ENCODE measurements at regions not wholly inside any gene's neighbourhood (a gene's known extent, or its start where the extent isn't known, plus 50 kb on each side); places are given as distances from the start of the nearest gene placed in this dataset.

DNA sequence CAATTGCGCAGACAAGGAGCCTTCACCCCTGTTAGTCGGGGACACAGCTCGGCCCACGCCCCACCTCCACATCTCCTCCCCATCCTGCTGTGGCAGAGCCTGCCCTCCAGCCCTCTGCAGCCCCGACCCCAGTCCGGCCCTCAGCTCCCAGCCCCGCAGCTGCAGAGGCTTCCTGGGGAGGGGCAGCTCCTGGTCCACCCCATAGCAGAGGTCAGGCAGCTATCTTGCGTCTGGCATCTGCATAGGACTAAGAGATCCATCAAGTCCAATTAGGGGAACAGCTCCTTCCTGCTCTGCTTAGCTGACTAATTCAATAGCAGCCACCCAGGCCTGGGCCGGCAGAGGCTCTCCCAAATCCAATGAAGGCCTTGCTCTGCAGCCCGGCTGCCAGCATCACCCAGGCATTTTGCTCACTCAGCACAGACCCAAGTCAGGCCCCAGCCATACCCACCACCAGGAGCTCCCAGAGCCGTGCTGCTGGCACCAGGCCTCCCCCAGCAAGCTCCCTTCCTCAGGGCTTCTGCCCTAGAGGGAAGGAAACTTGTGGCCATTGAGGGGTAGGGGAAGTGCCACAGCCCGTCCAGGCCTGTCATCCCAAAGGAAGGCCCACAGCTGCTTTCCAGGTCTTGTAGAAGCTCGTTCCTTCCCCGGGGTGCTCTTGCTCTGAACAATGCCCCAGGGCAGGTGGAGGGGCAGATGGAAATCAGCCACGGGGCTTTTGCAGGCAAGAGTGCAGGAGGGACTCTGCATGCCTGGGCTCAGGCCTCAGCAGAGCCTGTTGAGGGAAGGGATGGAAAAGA, 106.2 kb upstream of the RET start:
- DNase-seq (peak in 1 of 3 donors; percentile 10), ATAC-seq (ENCODE audit: insufficient read depth, low FRiP score) (no peak)
- WGBS, 2 donors = 66 to 74% methylated on average over 14 to 15 of the region's 15 CpGs
- H3K27ac ChIP-seq (ENCODE audit: low read depth in 1 of 2, low read length in 1 of 2) = no peak overlapping the region
- H3K27me3 ChIP-seq (ENCODE audit: control insufficient read depth in 3 of 3, insufficient read depth in 3 of 3, low read length in 2 of 3) = no peaks in the 10 kb centered on the region
- TF ChIP-seq, protein P1, sequence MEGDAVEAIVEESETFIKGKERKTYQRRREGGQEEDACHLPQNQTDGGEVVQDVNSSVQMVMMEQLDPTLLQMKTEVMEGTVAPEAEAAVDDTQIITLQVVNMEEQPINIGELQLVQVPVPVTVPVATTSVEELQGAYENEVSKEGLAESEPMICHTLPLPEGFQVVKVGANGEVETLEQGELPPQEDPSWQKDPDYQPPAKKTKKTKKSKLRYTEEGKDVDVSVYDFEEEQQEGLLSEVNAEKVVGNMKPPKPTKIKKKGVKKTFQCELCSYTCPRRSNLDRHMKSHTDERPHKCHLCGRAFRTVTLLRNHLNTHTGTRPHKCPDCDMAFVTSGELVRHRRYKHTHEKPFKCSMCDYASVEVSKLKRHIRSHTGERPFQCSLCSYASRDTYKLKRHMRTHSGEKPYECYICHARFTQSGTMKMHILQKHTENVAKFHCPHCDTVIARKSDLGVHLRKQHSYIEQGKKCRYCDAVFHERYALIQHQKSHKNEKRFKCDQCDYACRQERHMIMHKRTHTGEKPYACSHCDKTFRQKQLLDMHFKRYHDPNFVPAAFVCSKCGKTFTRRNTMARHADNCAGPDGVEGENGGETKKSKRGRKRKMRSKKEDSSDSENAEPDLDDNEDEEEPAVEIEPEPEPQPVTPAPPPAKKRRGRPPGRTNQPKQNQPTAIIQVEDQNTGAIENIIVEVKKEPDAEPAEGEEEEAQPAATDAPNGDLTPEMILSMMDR (IDR thresholded peaks at IDR 0.05; ENCODE audit: control extremely low read depth, extremely low read depth) = no peak
- no peaks in the 10 kb centered on the region for H3K36me3 ChIP-seq (ENCODE audit: control insufficient read depth in 4 of 4, insufficient read depth in 4 of 4, low read length in 4 of 4)
- H3K9ac ChIP-seq (ENCODE audit: insufficient read depth in 1 of 2, low read length in 2 of 2) = no peak overlapping the region
- H3K9me3 ChIP-seq (ENCODE audit: control insufficient read depth in 4 of 4, insufficient read depth in 3 of 4, low read length in 3 of 4) = no peaks in the 10 kb centered on the region
- H3K4me3 ChIP-seq = no peak overlapping the region
- H3K4me1 ChIP-seq (ENCODE audit: control insufficient read depth in 5 of 5, insufficient read depth in 5 of 5, low read length in 5 of 5) = peaks cover 0 to 4% (median 0%) of the 10 kb centered on the region in 5 donors

DNA sequence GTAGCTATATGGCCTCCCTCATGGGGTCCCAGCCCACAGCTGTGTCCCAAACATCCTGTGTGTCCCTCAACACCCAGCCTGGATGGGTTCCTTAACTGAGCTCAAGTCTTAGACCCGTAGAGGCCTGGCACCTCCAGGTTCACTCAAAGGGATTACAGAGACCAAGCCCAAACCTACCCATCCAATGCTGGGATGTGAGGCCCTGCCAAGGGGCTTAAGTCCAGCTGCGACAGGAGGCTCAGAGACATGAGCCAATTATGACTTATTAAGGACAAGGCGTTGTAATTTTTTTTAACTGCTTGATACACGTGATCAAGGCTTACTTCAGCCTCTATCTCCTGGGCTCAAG, 105.6 kb upstream of the RET start:
- WGBS, 2 donors = 74 to 78% methylated on average over 4 of the region's 4 CpGs
- no peak overlapping the region for H3K4me3 ChIP-seq
- peaks cover 0 to 4% (median 0%) of the 10 kb centered on the region in 5 donors for H3K4me1 ChIP-seq (ENCODE audit: control insufficient read depth in 5 of 5, insufficient read depth in 5 of 5, low read length in 5 of 5)
- no peak overlapping the region for H3K27ac ChIP-seq (ENCODE audit: low read depth in 1 of 2, low read length in 1 of 2)
- TF ChIP-seq, protein P1 (IDR thresholded peaks at IDR 0.05; ENCODE audit: control extremely low read depth, extremely low read depth) = no peak
- no peaks in the 10 kb centered on the region for H3K36me3 ChIP-seq (ENCODE audit: control insufficient read depth in 4 of 4, insufficient read depth in 4 of 4, low read length in 4 of 4)
- ATAC-seq (ENCODE audit: insufficient read depth, low FRiP score) (no peak), DNase-seq (no peak)
- H3K27me3 ChIP-seq (ENCODE audit: control insufficient read depth in 3 of 3, insufficient read depth in 3 of 3, low read length in 2 of 3) = no peaks in the 10 kb centered on the region
- no peaks in the 10 kb centered on the region for H3K9me3 ChIP-seq (ENCODE audit: control insufficient read depth in 4 of 4, insufficient read depth in 3 of 4, low read length in 3 of 4)
- H3K9ac ChIP-seq (ENCODE audit: insufficient read depth in 1 of 2, low read length in 2 of 2) = no peak overlapping the region

DNA sequence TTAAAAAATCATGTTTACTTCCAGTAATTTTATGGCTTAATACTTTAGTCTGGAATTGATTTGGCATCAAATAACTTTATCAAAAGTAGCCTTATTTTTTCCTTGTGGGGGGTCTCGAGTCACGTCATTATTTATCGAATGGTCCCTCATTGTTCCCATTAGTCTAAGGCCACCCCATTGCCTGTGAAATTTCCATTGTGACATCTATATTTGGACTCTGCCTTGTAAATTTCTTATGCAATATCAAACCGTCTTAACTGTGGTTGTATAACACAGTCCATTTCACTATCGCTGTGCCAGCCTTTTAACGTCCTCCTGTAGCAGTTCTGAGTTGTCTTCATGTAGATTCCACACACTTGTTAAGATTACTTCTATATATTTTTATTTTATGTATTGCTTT, 103.9 kb upstream of the RET start:
- Histone ChIP-seq H3K9ac (ENCODE audit: insufficient read depth in 1 of 2, low read length in 2 of 2) (no peak overlapping the region), H3K9me3 (ENCODE audit: control insufficient read depth in 4 of 4, insufficient read depth in 3 of 4, low read length in 3 of 4) (no peaks in the 10 kb centered on the region), H3K36me3 (ENCODE audit: control insufficient read depth in 4 of 4, insufficient read depth in 4 of 4, low read length in 4 of 4) (no peaks in the 10 kb centered on the region), H3K4me1 (ENCODE audit: control insufficient read depth in 5 of 5, insufficient read depth in 5 of 5, low read length in 5 of 5) (peaks cover 0 to 4% (median 0%) of the 10 kb centered on the region in 5 donors), H3K27me3 (ENCODE audit: control insufficient read depth in 3 of 3, insufficient read depth in 3 of 3, low read length in 2 of 3) (no peaks in the 10 kb centered on the region), H3K27ac (ENCODE audit: low read depth in 1 of 2, low read length in 1 of 2) (no peak overlapping the region), H3K4me3 (no peak overlapping the region)
- ATAC-seq (ENCODE audit: insufficient read depth, low FRiP score) = no peak
- no peak for DNase-seq
- 38 to 58% methylated on average over 6 of the region's 6 CpGs for WGBS, 2 donors
- TF ChIP-seq, protein P1 (IDR thresholded peaks at IDR 0.05; ENCODE audit: control extremely low read depth, extremely low read depth) = no peak

Measured in lung (tissue), 11 donors.